Trophoblast cell (in vitro differentiated cells and primary cell): ENCODE measurements at regions not wholly inside any gene's neighbourhood (a gene's known extent, or its start where the extent isn't known, plus 50 kb on each side); places are given as distances from the start of the nearest gene placed in this dataset.

Experiments used
- DNase-seq, 2 donors: peaks; one replicate each; pipeline ENCODE4 v3.0.0-alpha.2; 2016
- H2AFZ ChIP-seq: 2 replicates; pipeline ENCODE4 v1.6.1; 2013; ENCODE audit warnings: low read length, moderate library complexity, mild to moderate bottlenecking; ENCODE audit not compliant: insufficient read depth, poor library complexity
- H2AK5ac ChIP-seq: 2 replicates; pipeline ENCODE4 v1.6.1; 2013; ENCODE audit warnings: mild to moderate bottlenecking, low read length
- H2BK120ac ChIP-seq: 2 replicates; pipeline ENCODE4 v1.6.1; 2013; ENCODE audit warnings: low read length, mild to moderate bottlenecking, moderate library complexity; ENCODE audit not compliant: insufficient read depth, poor library complexity
- H2BK12ac ChIP-seq: 2 replicates; pipeline ENCODE4 v1.6.1; 2013; ENCODE audit warnings: mild to moderate bottlenecking, low read length, moderate library complexity
- H2BK5ac ChIP-seq: 2 replicates; pipeline ENCODE4 v1.6.1; 2013; ENCODE audit warnings: low read length, low read depth, moderate library complexity, mild to moderate bottlenecking; ENCODE audit not compliant: poor library complexity
- H3K14ac ChIP-seq: 2 replicates; pipeline ENCODE4 v1.6.1; 2013; ENCODE audit warnings: mild to moderate bottlenecking, low read length
- H3K18ac ChIP-seq: 2 replicates; pipeline ENCODE4 v1.6.1; 2013; ENCODE audit warnings: mild to moderate bottlenecking, low read length
- H3K23ac ChIP-seq: 2 replicates; pipeline ENCODE4 v1.6.1; 2013; ENCODE audit warnings: low read length
- H3K27ac ChIP-seq: 2 replicates; pipeline ENCODE4 v1.5.1; 2013; ENCODE audit warnings: low read depth, mild to moderate bottlenecking, inconsistent platforms, low read length, moderate library complexity
- H3K27me3 ChIP-seq: 2 replicates; pipeline ENCODE4 v1.6.1; 2013; ENCODE audit warnings: inconsistent platforms, mild to moderate bottlenecking, low read length, moderate library complexity; ENCODE audit not compliant: insufficient read depth
- H3K36me3 ChIP-seq, 2 experiments: 1 replicate in 1 of 2; 2 replicates in 1 of 2; pipeline ENCODE4 v1.6.1; 2013; ENCODE audit warnings: low read length in 2 of 2, mild to moderate bottlenecking in 2 of 2, moderate library complexity in 1 of 2; ENCODE audit not compliant: insufficient read depth in 2 of 2, control insufficient read depth in 1 of 2
- H3K4ac ChIP-seq: 2 replicates; pipeline ENCODE4 v1.6.1; 2013; ENCODE audit warnings: low read depth, mild to moderate bottlenecking, low read length, moderate library complexity
- H3K4me1 ChIP-seq, 2 experiments: 1 replicate in 1 of 2; 2 replicates in 1 of 2; pipeline ENCODE4 v1.6.1; 2013; ENCODE audit warnings: low read length in 2 of 2, mild to moderate bottlenecking in 2 of 2, moderate library complexity in 1 of 2; ENCODE audit not compliant: insufficient read depth in 2 of 2, control insufficient read depth in 1 of 2
- H3K4me2 ChIP-seq: 2 replicates; pipeline ENCODE4 v1.6.1; 2013; ENCODE audit warnings: inconsistent platforms, mild to moderate bottlenecking, low read length, moderate library complexity
- H3K4me3 ChIP-seq: 2 replicates; pipeline ENCODE4 v1.5.1; 2013; ENCODE audit warnings: mild to moderate bottlenecking, low read depth, low read length, inconsistent platforms
- H3K79me1 ChIP-seq: one replicate; pipeline ENCODE4 v1.6.1; 2013; ENCODE audit warnings: low read length
- H3K79me2 ChIP-seq: 2 replicates; pipeline ENCODE4 v1.6.1; 2013; ENCODE audit warnings: low read length, mild to moderate bottlenecking; ENCODE audit not compliant: control insufficient read depth, insufficient read depth, poor library complexity
- H3K9ac ChIP-seq: 2 replicates; pipeline ENCODE4 v1.6.1; 2013; ENCODE audit warnings: mild to moderate bottlenecking, low read length
- H3K9me3 ChIP-seq: 2 replicates; pipeline ENCODE4 v1.6.1; 2013; ENCODE audit warnings: low read depth, mild to moderate bottlenecking, control low read depth, inconsistent platforms, low read length; ENCODE audit not compliant: insufficient read depth
- H4K12ac ChIP-seq: 2 replicates; pipeline ENCODE4 v1.6.1; 2013; ENCODE audit warnings: low read depth, mild to moderate bottlenecking, low read length, moderate library complexity
- H4K8ac ChIP-seq: 2 replicates; pipeline ENCODE4 v1.6.1; 2013; ENCODE audit warnings: low read depth, mild to moderate bottlenecking, low read length, moderate library complexity
- H4K91ac ChIP-seq: one replicate; pipeline ENCODE4 v1.6.1; 2013; ENCODE audit warnings: low read depth, mild to moderate bottlenecking, low read length, moderate library complexity
- WGBS: extraction: QIAGEN DNeasy Blood & Tissue Kit; methylation state at CpG from one replicate; pipeline ENCODE4 v1.1.7; 2013; ENCODE audit warnings: missing lambda C conversion rate; ENCODE audit not compliant: insufficient read length, insufficient coverage; ENCODE audit errors: extremely low coverage; 5-methylcytosine and 5-hydroxymethylcytosine counted together

- Histone ChIP-seq H3K23ac (no peak overlapping the region), H3K27me3 (no peaks in the 10 kb centered on the region), H2AFZ (no peak overlapping the region), H3K79me1 (no peaks in the 10 kb centered on the region), H3K4me1 (no peaks in the 10 kb centered on the region), H3K79me2 (no peaks in the 10 kb centered on the region), H2BK12ac (no peak overlapping the region), H3K4ac (no peak overlapping the region), H3K36me3 (no peaks in the 10 kb centered on the region), H4K91ac (no peak overlapping the region), H3K9ac (no peak overlapping the region), H2AK5ac (no peak overlapping the region), H3K14ac (no peak overlapping the region), H3K4me3 (no peak overlapping the region), H2BK120ac (no peak overlapping the region), H4K12ac (no peak overlapping the region), H4K8ac (no peak overlapping the region), H3K9me3 (peaks cover 8% of the 10 kb centered on the region), H2BK5ac (no peak overlapping the region), H3K18ac (no peak overlapping the region), H3K4me2 (no peak overlapping the region), H3K27ac (no peak overlapping the region)
- WGBS: no CpG with 5 or more reads among the region's 12 CpGs
- DNase-seq: no peak
Observed at GRCh38 chr17:79355165-79355564, 255.7 kb downstream of the RBFOX3 start.

DNA sequence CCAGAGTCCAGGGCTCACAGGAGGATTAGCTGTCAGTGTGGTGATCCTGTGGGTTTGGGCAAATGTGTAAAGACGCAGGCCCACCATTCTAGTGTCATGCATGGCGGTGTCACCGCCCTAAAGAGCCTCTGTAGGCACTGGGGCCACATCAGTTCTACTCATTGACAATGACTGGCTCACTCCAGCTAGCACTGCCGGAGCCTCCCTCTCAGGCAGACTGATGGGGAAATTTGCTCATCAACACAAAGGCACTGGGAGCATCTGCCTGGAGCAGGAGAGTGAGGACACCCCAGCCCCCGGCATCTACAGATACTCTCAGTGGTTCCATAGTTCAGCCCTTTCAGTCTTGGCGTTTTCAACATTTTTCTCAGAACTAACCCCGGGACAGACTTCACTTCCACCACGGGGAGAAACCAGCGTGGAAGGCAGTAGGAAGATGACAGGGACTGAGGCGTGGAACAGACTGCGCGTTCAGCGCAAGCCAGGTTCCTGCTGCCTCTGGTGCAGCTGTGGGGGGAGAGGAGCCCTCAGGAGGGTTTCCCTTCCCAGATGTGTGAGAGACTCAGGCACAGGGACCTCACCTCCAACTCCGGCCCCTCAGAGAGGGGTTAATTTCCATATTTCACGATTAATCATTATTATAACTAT is 256.6 kb downstream of the RBFOX3 start:
- Histone ChIP-seq H3K4ac (no peak overlapping the region), H2AFZ (no peak overlapping the region), H3K36me3 (no peaks in the 10 kb centered on the region), H2BK5ac (no peak overlapping the region), H3K79me2 (no peaks in the 10 kb centered on the region), H3K27ac (no peak overlapping the region), H4K12ac (no peak overlapping the region), H2BK120ac (no peak overlapping the region), H3K14ac (no peak overlapping the region), H4K8ac (no peak overlapping the region), H3K18ac (no peak overlapping the region), H3K9me3 (peaks cover 8% of the 10 kb centered on the region), H3K4me1 (no peaks in the 10 kb centered on the region), H3K23ac (no peak overlapping the region), H3K79me1 (no peaks in the 10 kb centered on the region), H3K4me3 (no peak overlapping the region), H2AK5ac (no peak overlapping the region), H3K9ac (no peak overlapping the region), H3K4me2 (no peak overlapping the region), H4K91ac (no peak overlapping the region), H3K27me3 (no peaks in the 10 kb centered on the region), H2BK12ac (no peak overlapping the region)
- no CpG with 5 or more reads among the region's 15 CpGs for WGBS
- DNase-seq: no peak

GRCh38 chr17:79353548-79353947 is 257.3 kb downstream of the RBFOX3 start:
- Histone ChIP-seq H3K27ac (no peak overlapping the region), H3K14ac (no peak overlapping the region), H3K79me2 (no peaks in the 10 kb centered on the region), H3K9me3 (peaks cover 8% of the 10 kb centered on the region), H3K36me3 (no peaks in the 10 kb centered on the region), H4K12ac (no peak overlapping the region), H2BK12ac (no peak overlapping the region), H3K79me1 (no peaks in the 10 kb centered on the region), H3K4me1 (no peaks in the 10 kb centered on the region), H2BK120ac (no peak overlapping the region), H3K4me2 (no peak overlapping the region), H3K4me3 (no peak overlapping the region), H3K27me3 (no peaks in the 10 kb centered on the region), H3K4ac (no peak overlapping the region), H3K18ac (no peak overlapping the region), H3K23ac (no peak overlapping the region), H3K9ac (no peak overlapping the region), H2AFZ (no peak overlapping the region), H2AK5ac (no peak overlapping the region), H2BK5ac (no peak overlapping the region), H4K8ac (no peak overlapping the region), H4K91ac (no peak overlapping the region)
- no peak for DNase-seq
- WGBS: no CpG with 5 or more reads among the region's 14 CpGs

GRCh38 chr17:79353016-79353415 is 257.8 kb downstream of the RBFOX3 start:
- H2AK5ac ChIP-seq: no peak overlapping the region
- H3K27me3 ChIP-seq: no peaks in the 10 kb centered on the region
- H3K4me3 ChIP-seq: no peak overlapping the region
- no peak overlapping the region for H2BK5ac ChIP-seq
- H3K4ac ChIP-seq: no peak overlapping the region
- H3K79me1 ChIP-seq: no peaks in the 10 kb centered on the region
- H3K36me3 ChIP-seq: no peaks in the 10 kb centered on the region
- no peaks in the 10 kb centered on the region for H3K79me2 ChIP-seq
- no peak overlapping the region for H3K14ac ChIP-seq
- no peak overlapping the region for H4K8ac ChIP-seq
- H3K18ac ChIP-seq: no peak overlapping the region
- H2BK120ac ChIP-seq: no peak overlapping the region
- H3K9ac ChIP-seq: no peak overlapping the region
- H2BK12ac ChIP-seq: no peak overlapping the region
- H2AFZ ChIP-seq: no peak overlapping the region
- peaks cover 8% of the 10 kb centered on the region for H3K9me3 ChIP-seq
- no peak for DNase-seq
- no peaks in the 10 kb centered on the region for H3K4me1 ChIP-seq
- no peak overlapping the region for H3K23ac ChIP-seq
- WGBS: no CpG with 5 or more reads among the region's 8 CpGs
- no peak overlapping the region for H4K91ac ChIP-seq
- H4K12ac ChIP-seq: no peak overlapping the region
- no peak overlapping the region for H3K27ac ChIP-seq
- H3K4me2 ChIP-seq: no peak overlapping the region
